A673 (cell line): ENCODE measurements at regions not wholly inside any gene's neighbourhood (a gene's known extent, or its start where the extent isn't known, plus 50 kb on each side); places are given as distances from the start of the nearest gene placed in this dataset.

Experiments used
- BruUV-seq: library from RNA; stranded (reverse); fragments of 400-500 nt; replicated peaks from 2 replicates; lab custom pipeline; 2021; lab: Mats Ljungman, UMichigan
- CTCF ChIA-PET: fragments of 300-600 bp; sonication (Branson Sonifier 250); formaldehyde crosslinking; loops from one replicate; lab custom pipeline; 2022; ENCODE audit warnings: antibody characterized with exemption; lab: Charles Lee
- POLR2A ChIA-PET: fragments of 300-600 bp; sonication (Branson Sonifier 250); formaldehyde crosslinking; loops from one replicate; lab custom pipeline; 2022; ENCODE audit warnings: antibody characterized with exemption; ENCODE audit not compliant: low non-redundant PET; lab: Charles Lee
- DNase-seq: peaks from one replicate; pipeline ENCODE4 v3.0.0-alpha.2; 2015; ENCODE audit warnings: low spot score
- H3K27ac ChIP-seq: fragments of 200-600 bp; sonication (generic); 2 replicates; pipeline ENCODE4 v1.5.1; 2016; ENCODE audit warnings: mixed run types, low read depth, mild to moderate bottlenecking, mixed read lengths, antibody characterized with exemption, low read length; ENCODE audit not compliant: poor library complexity, severe bottlenecking
- H3K27me3 ChIP-seq: fragments of 200-600 bp; sonication (generic); replicated peaks from 2 replicates; pipeline ENCODE4 v1.6.1; 2017; ENCODE audit warnings: mixed run types, low read depth, mild to moderate bottlenecking, mixed read lengths, antibody characterized with exemption, low read length; ENCODE audit not compliant: insufficient read depth, poor library complexity
- H3K36me3 ChIP-seq: fragments of 200-600 bp; sonication (generic); 2 replicates; pipeline ENCODE4 v1.6.1; 2016; ENCODE audit warnings: mixed run types, mild to moderate bottlenecking, mixed read lengths, antibody characterized with exemption, low read length; ENCODE audit not compliant: insufficient read depth, poor library complexity, severe bottlenecking
- H3K4me1 ChIP-seq: fragments of 200-600 bp; sonication (generic); 2 replicates; pipeline ENCODE4 v1.6.1; 2017; ENCODE audit warnings: mixed run types, mild to moderate bottlenecking, mixed read lengths, antibody characterized with exemption, low read length; ENCODE audit not compliant: insufficient read depth, poor library complexity, severe bottlenecking
- H3K4me3 ChIP-seq: fragments of 200-600 bp; sonication (generic); 2 replicates; pipeline ENCODE4 v1.5.1; 2016; ENCODE audit warnings: low read depth, mixed run types, mild to moderate bottlenecking, mixed read lengths, low read length; ENCODE audit not compliant: poor library complexity, severe bottlenecking
- H3K9me3 ChIP-seq: fragments of 200-600 bp; sonication (generic); 2 replicates; pipeline ENCODE4 v1.6.1; 2016; ENCODE audit warnings: mixed run types, low read depth, mild to moderate bottlenecking, mixed read lengths, antibody characterized with exemption, low read length; ENCODE audit not compliant: poor library complexity, severe bottlenecking
- CTCF ChIP-seq: fragments of 300-800, 200-600 bp; sonication (generic); conservative IDR thresholded peaks from 2 replicates; pipeline ENCODE4 v1.5.1; 2017; ENCODE audit warnings: low read depth, mild to moderate bottlenecking, antibody characterized with exemption, low read length, moderate library complexity, mixed read lengths
- EZH2 ChIP-seq: fragments of 200-600 bp; sonication (generic); IDR thresholded peaks from 2 replicates; pipeline ENCODE4 v1.6.1; 2017; ENCODE audit warnings: borderline replicate concordance, low read depth, mild to moderate bottlenecking, mixed read lengths, antibody characterized with exemption, low read length; ENCODE audit not compliant: poor library complexity, severe bottlenecking
- intact Hi-C: fragments of 100-400 bp; cut with micrococcal nuclease; formaldehyde crosslinking; loops from one replicate; pipeline ENCODE4 v1.10.0; 2022; ENCODE audit not compliant: unreplicated experiment

- no TSS peak for BruUV-seq
- Histone ChIP-seq H3K9me3 (no peaks in the 10 kb centered on the region), H3K36me3 (no peaks in the 10 kb centered on the region), H3K27me3 (peaks cover 9% of the 10 kb centered on the region), H3K4me3 (no peak overlapping the region), H3K4me1 (no peaks in the 10 kb centered on the region), H3K27ac (no peak overlapping the region)
- DNase-seq = no peak
- TF ChIP-seq EZH2 (no peak), CTCF (no peak)
- intact Hi-C loops = loop anchor here (10.0 kb wide), 1 partner anchor 337 kb away; no protein-coding TSS in a partner anchor
- ChIA-PET POLR2A (no interaction called here), CTCF (no interaction called here)
Measured at GRCh38 chr18:32577561-32577960, 106.9 kb upstream of the GAREM1 start.

GRCh38 chr18:32576296-32576916 lies 105.7 kb upstream of the GAREM1 start:
- Histone ChIP-seq H3K27ac (no peak overlapping the region), H3K27me3 (peaks cover 9% of the 10 kb centered on the region), H3K4me1 (no peaks in the 10 kb centered on the region), H3K36me3 (no peaks in the 10 kb centered on the region), H3K4me3 (no peak overlapping the region), H3K9me3 (no peaks in the 10 kb centered on the region)
- peak; percentile 68 for TF ChIP-seq CTCF
- no peak for TF ChIP-seq EZH2
- BruUV-seq = no TSS peak
- ChIA-PET CTCF (interaction anchor here (1.0 kb wide), 1 partner anchor 418 kb away, joined by 3 read pairs; no protein-coding TSS in a partner anchor), POLR2A (no interaction called here)
- intact Hi-C loops = loop anchor here (10.0 kb wide), 1 partner anchor 338 kb away; no protein-coding TSS in a partner anchor
- DNase-seq = peak; percentile 53

- Histone ChIP-seq H3K9me3 (no peaks in the 10 kb centered on the region), H3K27ac (no peak overlapping the region), H3K4me3 (no peak overlapping the region), H3K36me3 (no peaks in the 10 kb centered on the region), H3K27me3 (no peaks in the 10 kb centered on the region), H3K4me1 (peaks cover under 1% of the 10 kb centered on the region)
- intact Hi-C loops = no loop called here
- TF ChIP-seq CTCF = no peak
- TF ChIP-seq EZH2 = no peak
- CTCF ChIA-PET = no interaction called here
- BruUV-seq = no TSS peak
- POLR2A ChIA-PET = interaction anchor here (0.6 kb wide), 1 partner anchor 43 kb away, joined by 6 read pairs; no protein-coding TSS in a partner anchor
- DNase-seq = no peak
Measured at GRCh38 chr18:32566960-32567359, 96.3 kb upstream of the GAREM1 start.
